HG03039 (cell line): ENCODE measurements at regions not wholly inside any gene's neighbourhood (a gene's known extent, or its start where the extent isn't known, plus 50 kb on each side); places are given as distances from the start of the nearest gene placed in this dataset.

Experiments used
- ATAC-seq: cut with Tn5 transposase; IDR thresholded peaks from one replicate; pipeline ENCODE4 v1.9.1; 2021; ENCODE audit warnings: mild to moderate bottlenecking, moderate library complexity; ENCODE audit not compliant: unreplicated experiment

DNA sequence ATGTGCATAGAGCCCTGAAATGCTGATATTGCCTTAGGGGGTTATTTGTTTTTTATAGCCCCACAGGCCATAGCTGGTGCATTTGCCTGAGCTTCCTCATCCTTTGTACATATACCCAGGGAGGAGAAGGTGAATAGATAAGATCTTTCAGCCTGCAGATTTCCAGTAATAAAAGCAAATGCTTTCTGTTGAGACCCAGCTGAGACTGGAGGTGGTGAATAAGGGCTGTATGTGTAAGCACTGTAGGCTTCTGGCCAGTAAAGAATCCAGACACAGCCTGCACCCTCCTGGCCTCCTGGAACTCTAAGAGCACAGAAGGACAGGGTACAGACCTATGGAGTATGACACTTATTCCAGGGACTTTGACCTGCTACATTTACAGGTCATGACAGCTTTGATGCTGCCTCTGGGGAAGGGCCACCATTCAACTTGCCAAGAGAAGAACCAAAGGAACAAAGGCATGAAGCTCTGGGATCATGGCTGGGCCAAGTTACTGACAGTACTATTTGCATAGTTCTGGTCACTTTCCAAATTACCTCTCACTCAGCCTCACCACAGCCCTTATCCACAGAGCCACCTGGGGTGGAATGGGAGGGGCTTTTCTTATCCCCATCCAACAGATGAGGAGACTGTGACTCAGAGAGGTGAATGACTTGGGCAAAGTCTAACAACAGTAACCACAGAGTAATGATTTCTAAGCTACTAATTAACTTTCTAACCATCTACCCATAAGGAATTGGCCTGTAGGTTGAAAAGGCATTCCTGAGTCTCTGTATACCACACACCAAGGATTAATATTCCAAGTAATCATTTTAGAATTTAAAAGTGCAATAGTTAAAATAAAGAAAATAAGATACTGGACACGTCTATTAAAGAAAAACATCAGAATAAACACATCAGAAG, 604.5 kb upstream of the KLF4 start:
- no peak for ATAC-seq

DNA sequence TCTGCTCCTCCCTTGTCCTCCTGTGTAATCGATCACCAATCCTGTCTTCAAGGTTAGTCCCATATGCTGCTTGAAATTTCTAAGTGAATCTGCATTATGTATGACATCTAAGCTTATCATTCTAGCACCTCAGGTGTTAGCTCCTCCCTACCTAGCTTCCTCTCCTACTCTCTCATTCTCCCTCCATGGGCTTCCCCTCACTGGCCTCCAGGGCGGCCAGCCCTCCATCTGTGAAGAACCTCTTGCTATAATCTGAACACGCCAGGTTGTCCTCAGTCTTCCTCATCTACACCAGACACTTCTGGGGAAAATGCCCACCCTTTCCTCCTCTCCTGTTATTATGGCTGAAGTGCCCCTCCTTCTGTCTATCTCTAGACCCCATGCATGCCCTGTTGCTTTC, 599.3 kb upstream of the KLF4 start:
- ATAC-seq: no peak

GRCh38 chr9:108087781-108088180, 598.2 kb upstream of the KLF4 start:
- no peak for ATAC-seq

GRCh38 chr9:108086624-108087023, 597.1 kb upstream of the KLF4 start:
- ATAC-seq: no peak

GRCh38 chr9:108085294-108085693, 595.7 kb upstream of the KLF4 start:
- no peak for ATAC-seq

DNA sequence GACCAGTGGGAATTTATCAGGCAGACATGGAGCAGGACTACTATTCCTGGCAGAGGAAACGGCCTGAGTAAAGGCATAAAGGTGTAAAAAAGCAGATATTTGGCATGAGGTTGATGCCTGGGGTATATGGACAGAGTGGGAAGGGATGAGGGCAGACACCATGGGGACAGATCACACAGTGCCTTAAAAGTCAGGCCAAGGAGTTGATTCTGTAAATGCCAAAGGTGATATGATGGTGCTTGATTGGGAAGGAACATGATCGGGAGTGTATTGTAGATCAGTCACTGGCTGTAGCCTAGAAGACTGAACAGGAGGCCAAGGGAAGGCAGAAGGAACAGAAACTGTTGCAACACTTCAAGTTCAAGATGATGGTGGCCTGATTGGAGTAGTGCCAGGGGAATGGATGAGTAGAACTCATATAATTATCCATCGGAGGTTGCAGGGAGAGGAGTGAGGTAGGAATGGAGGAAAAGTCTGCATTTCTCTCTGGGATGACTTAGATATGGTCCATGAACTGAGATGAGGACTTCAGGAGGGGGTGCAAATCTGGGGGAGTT, 594.3 kb upstream of the KLF4 start:
- ATAC-seq: no peak

GRCh38 chr9:108083160-108083750, 593.7 kb upstream of the KLF4 start:
- no peak for ATAC-seq

GRCh38 chr9:108081112-108081511, 591.5 kb upstream of the KLF4 start:
- no peak for ATAC-seq

DNA sequence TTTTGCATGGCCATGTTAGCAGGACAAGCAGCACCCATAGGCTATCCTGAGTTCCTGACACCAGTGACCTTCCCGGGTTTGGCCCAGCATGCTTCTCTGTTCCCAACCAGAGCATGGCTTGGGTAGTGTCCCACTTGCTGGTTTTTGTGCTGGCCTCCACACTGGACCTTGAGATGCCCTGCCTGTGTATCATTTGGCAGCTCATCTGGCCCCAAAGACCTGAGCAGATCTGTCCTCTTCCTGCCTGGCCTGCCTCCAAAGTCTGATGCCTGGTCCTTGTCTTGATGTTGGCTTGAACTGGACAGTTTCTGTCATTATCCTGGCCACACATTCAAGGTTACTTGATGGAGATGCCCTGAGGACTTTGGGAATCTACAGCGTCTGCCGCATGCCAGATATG, 590.7 kb upstream of the KLF4 start:
- ATAC-seq: no peak

DNA sequence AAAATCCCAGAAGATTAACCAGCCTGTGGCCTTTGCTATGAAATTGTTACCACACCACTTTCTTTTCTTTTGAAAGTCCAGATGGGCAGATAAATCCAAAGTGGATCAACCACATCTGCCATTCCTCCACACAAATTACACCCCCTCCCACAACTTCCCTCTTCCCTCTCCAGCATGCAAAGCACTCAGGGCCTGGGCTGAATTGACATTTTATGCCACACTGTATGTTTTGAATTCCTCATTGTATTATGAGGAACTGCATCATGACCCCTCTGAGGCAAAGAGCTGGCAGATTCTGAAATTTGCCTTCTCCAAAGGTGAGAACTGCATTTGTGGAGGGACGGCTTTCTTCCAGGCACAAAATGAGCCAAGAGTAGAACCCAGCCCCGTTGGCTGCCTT, 589.2 kb upstream of the KLF4 start:
- ATAC-seq: no peak

DNA sequence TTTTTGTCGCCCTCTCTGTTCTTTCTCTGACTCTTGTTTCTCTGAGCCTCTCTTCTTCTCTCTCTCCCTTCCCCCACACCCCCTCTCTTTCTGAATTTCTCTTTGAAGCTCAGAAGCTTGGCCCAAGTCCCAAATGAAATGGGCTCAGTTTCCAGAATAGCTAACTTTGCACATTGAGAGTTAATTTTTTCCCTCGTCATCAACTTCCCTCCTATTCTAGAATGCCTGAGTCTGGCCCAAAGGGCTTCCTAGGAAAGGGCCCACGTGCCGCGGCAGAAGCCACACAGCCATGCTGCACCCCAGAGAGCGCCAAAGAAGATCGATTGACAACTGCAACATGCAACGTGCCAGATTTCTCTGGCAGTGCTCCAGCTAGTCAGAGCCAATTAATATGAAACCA, 588.8 kb upstream of the KLF4 start:
- ATAC-seq: no peak

GRCh38 chr9:108077556-108077955, 588.0 kb upstream of the KLF4 start:
- ATAC-seq: no peak

DNA sequence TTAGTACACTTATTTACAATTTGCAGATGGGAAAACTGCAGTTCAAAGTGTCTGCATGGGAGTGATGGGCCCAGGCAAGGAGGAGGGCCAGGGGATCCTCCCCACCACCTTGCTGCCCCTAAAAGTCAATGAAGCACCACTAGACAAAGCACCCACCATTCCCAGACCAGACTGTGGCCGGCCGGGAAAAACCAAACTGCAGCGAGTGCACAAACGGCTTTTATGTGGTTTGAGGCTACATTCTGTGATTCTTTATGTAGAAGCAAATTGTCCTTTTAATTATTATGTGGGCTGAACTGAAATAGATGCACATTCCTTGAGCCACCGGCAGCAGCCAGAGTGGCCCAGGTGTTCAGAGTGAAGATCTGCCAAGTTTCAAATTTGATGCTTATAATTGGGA, 585.3 kb upstream of the KLF4 start:
- ATAC-seq: no peak

DNA sequence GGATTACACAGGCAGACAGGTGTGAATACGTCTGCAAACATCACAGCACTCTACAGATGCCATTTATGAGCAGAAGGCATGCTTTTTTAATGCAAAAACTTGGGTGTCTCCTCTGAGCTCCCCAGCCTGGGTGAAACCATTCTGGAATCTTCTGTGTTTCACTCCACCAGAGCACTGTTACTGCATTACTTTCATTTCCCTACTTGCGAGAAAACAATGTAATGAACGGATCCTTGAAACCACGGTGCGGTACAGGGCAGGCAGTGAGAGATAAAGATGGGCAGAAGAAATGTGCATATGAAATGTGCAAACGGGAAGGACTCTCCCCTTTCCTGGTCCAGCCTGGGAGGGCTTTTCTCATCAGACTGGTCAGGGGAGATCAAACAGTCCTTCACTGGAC, 584.3 kb upstream of the KLF4 start:
- no peak for ATAC-seq

- ATAC-seq: no peak
Measured at GRCh38 chr9:108072740-108073139, 583.2 kb upstream of the KLF4 start.

GRCh38 chr9:108070861-108071260, 581.3 kb upstream of the KLF4 start:
- no peak for ATAC-seq

GRCh38 chr9:108069991-108070390, 580.4 kb upstream of the KLF4 start:
- no peak for ATAC-seq

DNA sequence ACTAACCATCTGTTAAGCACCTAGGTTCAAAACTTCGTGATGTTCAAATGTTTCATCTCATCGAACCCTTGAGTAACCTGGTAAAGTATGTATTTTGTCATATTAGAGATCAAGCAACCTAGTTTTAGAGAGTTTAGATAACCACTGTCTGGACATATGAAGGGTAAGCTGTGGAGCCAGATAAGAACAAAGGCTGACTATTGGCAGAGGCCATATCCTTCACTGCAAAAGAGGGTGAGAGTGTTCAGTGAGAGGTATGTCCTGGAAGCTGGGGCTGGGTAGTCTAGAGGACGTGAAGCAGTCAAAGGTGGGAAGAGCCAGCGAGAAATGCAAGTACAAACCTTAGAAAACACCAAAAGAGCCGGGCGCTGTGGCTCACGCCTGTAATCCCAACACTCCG, 573.1 kb upstream of the KLF4 start:
- no peak for ATAC-seq

DNA sequence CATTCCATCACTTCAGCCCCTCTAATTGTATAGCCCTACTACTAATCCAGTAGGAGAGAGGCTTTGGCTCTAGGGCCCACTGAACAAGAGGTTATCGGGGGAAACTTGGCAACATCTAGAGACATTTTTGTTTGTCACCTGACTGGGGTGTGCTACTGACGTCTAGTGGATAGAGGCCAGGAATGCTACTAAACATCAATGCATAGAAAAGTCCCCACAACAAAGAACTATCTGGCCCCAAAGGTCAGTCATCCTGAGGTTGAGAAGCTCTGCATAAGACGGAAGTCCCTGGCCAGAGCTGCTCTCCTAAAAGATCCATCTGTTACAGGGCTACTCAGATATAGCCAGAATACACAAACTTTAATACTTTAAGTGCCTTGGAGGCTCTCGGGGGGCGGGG, 570.6 kb upstream of the KLF4 start:
- no peak for ATAC-seq

- no peak for ATAC-seq
Measured at GRCh38 chr9:108058135-108058814, 568.7 kb upstream of the KLF4 start.

DNA sequence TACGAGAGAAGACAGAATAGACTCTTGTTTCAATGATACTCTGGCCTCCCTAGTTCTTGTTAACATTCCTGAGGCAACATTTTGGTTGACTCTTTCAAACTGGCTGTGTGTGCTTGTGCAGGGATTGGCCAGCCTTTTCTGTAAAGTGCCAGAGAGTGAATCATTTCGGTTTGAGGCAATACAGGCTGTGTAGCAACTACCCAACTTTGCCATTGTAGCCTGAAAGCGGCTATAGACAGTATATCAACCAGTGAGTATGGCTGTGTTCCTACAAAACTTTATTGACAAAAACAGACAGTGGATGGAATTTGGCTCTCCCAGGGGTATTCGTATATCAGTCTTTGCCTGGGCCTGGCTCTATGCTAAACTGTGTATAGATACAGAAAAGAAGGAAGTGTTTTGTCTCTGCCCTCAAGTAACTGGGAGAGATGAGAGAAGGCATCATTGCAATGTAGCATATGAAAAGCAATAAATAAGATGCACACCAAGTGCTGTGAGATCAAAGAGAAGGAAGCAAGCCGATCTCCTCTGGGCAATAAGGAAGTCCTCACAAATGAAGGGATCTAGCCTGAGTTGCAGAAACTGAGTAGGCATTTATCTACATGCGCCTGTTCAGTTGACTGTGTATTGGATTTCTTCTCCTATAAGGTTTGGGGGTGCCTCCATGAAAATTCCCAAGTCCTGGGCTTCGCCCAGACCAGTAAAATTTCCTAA, 568.0 kb upstream of the KLF4 start:
- ATAC-seq: no peak
